ENCODE measurements at regions not wholly inside any gene's neighbourhood (a gene's known extent, or its start where the extent isn't known, plus 50 kb on each side); places are given as distances from the start of the nearest gene placed in this dataset.

DNA sequence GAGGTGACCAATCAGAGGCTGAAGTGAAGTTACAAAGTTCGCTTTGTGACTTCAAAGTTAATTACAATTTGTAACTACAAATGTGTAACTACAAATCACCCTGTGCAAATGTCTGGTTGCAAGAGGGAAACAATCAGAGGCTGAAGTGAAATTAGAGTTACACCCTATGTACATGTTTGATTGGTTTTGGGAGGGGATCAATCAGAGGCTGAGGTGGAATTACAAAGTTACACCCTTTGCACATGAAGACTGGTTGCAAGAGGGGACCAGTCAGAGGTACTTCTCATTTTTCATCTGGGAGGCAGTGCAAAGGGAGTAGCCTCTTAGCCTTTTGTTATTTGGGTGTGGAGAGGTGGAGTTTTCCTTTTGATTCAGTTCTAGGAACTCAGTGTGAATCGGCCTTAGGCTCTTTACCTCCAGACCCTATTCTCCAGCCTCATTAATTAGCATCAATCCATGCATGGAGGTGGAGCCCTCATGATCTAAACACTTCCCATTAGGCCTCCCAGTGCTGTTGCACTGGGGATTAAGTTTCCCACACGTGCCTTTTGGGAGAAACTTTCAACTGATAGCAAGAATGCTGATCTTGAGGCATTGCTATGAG is 291.3 kb upstream of the MTNR1B start:
- TF ChIP-seq CTCF (IDR thresholded peaks at IDR 0.05) (no peak), POLR2A (IDR thresholded peaks at IDR 0.05) (no peak)
